Sigmoid colon (tissue), 3 donors: ENCODE measurements at regions not wholly inside any gene's neighbourhood (a gene's known extent, or its start where the extent isn't known, plus 50 kb on each side); places are given as distances from the start of the nearest gene placed in this dataset.

Source experiments
- POLR2A ChIP-seq, 2 donors: fragments of 450-650 bp; IDR thresholded peaks; one replicate each; pipeline ENCODE4 v1.6.1; 2016; ENCODE audit warnings: antibody characterized with exemption in 2 of 2, mild to moderate bottlenecking in 2 of 2, moderate library complexity in 2 of 2
- TF ChIP-seq, protein P1 (sequence below), 4 experiments: fragments of 450-650 bp in 3 of 4; fragments of 200-600 bp in 1 of 4; IDR thresholded peaks; one replicate each; pipeline ENCODE4 v1.5.1; 2016 to 2019; ENCODE audit warnings: antibody characterized with exemption in 4 of 4, mild to moderate bottlenecking in 3 of 4, moderate library complexity in 2 of 4

DNA sequence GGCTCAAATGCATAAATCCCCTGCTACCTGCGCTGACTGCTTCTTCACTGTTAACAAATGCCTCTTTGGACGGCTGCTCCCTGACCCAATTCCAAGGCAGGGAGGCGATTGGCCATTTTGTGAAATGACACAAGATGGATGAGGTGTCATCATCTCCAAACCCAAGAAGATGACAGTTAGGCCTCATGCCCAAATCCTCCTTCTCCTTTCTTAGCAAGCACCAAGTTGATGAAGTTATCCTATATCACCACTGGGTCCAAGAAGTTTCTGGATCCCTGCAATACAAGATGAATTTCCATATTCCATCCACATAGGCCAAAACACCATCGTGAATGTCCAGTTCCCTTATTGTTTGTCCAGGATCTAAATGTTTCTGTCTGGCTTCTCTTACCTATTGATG is 98.5 kb upstream of the RAB11FIP2 start:
- TF ChIP-seq, protein P1, sequence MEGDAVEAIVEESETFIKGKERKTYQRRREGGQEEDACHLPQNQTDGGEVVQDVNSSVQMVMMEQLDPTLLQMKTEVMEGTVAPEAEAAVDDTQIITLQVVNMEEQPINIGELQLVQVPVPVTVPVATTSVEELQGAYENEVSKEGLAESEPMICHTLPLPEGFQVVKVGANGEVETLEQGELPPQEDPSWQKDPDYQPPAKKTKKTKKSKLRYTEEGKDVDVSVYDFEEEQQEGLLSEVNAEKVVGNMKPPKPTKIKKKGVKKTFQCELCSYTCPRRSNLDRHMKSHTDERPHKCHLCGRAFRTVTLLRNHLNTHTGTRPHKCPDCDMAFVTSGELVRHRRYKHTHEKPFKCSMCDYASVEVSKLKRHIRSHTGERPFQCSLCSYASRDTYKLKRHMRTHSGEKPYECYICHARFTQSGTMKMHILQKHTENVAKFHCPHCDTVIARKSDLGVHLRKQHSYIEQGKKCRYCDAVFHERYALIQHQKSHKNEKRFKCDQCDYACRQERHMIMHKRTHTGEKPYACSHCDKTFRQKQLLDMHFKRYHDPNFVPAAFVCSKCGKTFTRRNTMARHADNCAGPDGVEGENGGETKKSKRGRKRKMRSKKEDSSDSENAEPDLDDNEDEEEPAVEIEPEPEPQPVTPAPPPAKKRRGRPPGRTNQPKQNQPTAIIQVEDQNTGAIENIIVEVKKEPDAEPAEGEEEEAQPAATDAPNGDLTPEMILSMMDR (IDR thresholded peaks at IDR 0.05), result no peak
- no peak for TF ChIP-seq POLR2A (IDR thresholded peaks at IDR 0.05)
